ENCODE measurements at regions not wholly inside any gene's neighbourhood (a gene's known extent, or its start where the extent isn't known, plus 50 kb on each side); places are given as distances from the start of the nearest gene placed in this dataset.

DNA sequence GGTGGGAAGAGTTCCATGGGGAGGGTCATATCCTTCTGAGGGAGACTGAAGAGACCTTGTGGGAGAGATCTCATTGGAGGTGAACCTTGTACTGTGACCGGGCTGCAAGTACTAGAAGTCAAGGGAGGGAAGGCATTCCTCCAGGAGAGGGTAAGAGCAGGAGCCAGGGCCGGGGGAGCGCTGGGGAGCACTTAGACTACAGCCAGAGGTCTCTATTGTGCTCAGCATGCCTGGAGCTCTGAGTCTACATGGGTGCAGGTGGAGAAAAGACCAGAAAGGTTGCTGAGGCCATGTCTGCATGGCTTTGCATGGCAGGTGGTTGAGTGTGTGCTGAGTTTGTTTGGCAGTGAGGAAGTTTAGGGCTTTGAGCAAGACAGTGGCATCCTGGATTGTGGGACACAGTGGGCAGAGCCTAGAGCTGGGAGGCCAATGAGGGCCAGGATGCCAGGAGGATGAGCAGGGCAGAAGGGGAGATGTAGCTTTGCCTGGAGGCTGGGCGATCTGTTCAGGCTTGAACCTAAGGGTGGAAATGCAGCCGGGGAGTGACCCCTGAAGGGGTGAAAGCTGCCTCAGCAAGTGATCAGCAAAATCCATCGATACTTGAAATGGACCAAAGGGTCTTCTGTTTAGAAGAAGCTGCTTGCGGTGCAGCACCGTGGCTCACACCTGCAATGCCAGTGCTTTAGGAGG lies 317.4 kb upstream of the TNRC6C start:
- Histone ChIP-seq H3K9me3 (ENCODE audit: control insufficient read depth, insufficient read depth, low read depth, low read length) (no peaks in the 10 kb centered on the region), H3K27ac (ENCODE audit: low read depth, low read length) (no peak overlapping the region), H3K4me3 (ENCODE audit: low read depth, low read length) (no peak overlapping the region), H3K9ac (ENCODE audit: low read length) (no peak overlapping the region), H3K27me3 (ENCODE audit: control insufficient read depth, insufficient read depth, low read length) (peaks cover 12% of the 10 kb centered on the region; the same call in 1 of the 2 replicates), H3K36me3 (ENCODE audit: control insufficient read depth, insufficient read depth, low read length) (no peaks in the 10 kb centered on the region), H3K4me1 (ENCODE audit: control insufficient read depth, insufficient read depth, low read length) (peaks cover 17% of the 10 kb centered on the region)

DNA sequence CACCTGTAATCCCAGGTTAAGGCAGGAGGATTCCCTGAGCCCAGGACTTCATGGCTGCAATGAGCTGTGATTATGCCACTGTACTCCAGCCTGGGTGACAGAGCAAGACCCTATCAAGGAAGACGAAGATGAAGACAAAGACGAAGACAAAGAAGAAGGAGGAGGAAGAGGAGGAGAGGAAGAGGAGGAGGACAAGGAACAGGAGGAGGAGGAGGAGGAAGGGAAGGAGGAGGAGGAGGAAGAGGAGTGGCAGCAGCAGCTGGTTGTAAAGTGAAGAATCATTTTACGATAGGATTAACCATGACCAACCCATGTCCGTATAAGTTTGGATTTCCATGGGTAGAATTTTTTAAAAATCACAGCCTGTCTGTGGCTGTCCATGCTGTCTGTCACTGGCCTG lies 316.8 kb upstream of the TNRC6C start:
- Histone ChIP-seq H3K4me1 (ENCODE audit: control insufficient read depth, insufficient read depth, low read length) (peaks cover 17% of the 10 kb centered on the region), H3K4me3 (ENCODE audit: low read depth, low read length) (no peak overlapping the region), H3K27ac (ENCODE audit: low read depth, low read length) (no peak overlapping the region), H3K27me3 (ENCODE audit: control insufficient read depth, insufficient read depth, low read length) (peaks cover 12% of the 10 kb centered on the region; the same call in 1 of the 2 replicates), H3K9ac (ENCODE audit: low read length) (no peak overlapping the region), H3K36me3 (ENCODE audit: control insufficient read depth, insufficient read depth, low read length) (no peaks in the 10 kb centered on the region), H3K9me3 (ENCODE audit: control insufficient read depth, insufficient read depth, low read depth, low read length) (no peaks in the 10 kb centered on the region)

GRCh38 chr17:77644181-77645071 lies 314.1 kb upstream of the TNRC6C start:
- Histone ChIP-seq H3K4me3 (ENCODE audit: low read depth, low read length) (no peak overlapping the region), H3K27me3 (ENCODE audit: control insufficient read depth, insufficient read depth, low read length) (peaks cover 5% of the 10 kb centered on the region; the same call in 1 of the 2 replicates), H3K9ac (ENCODE audit: low read length) (no peak overlapping the region), H3K4me1 (ENCODE audit: control insufficient read depth, insufficient read depth, low read length) (peaks cover 17% of the 10 kb centered on the region), H3K27ac (ENCODE audit: low read depth, low read length) (no peak overlapping the region), H3K36me3 (ENCODE audit: control insufficient read depth, insufficient read depth, low read length) (no peaks in the 10 kb centered on the region), H3K9me3 (ENCODE audit: control insufficient read depth, insufficient read depth, low read depth, low read length) (no peaks in the 10 kb centered on the region)

- H3K9ac ChIP-seq (ENCODE audit: low read length), result no peak overlapping the region
- no peaks in the 10 kb centered on the region for H3K36me3 ChIP-seq (ENCODE audit: control insufficient read depth, insufficient read depth, low read length)
- H3K4me3 ChIP-seq (ENCODE audit: low read depth, low read length), result no peak overlapping the region
- H3K4me1 ChIP-seq (ENCODE audit: control insufficient read depth, insufficient read depth, low read length), result peaks cover 17% of the 10 kb centered on the region
- 0 out of 2 replicates have a peak, but pooled peaks cover 4% of the 10 kb centered on the region for H3K9me3 ChIP-seq (ENCODE audit: control insufficient read depth, insufficient read depth, low read depth, low read length)
- no peak overlapping the region for H3K27ac ChIP-seq (ENCODE audit: low read depth, low read length)
- H3K27me3 ChIP-seq (ENCODE audit: control insufficient read depth, insufficient read depth, low read length), result peaks cover 5% of the 10 kb centered on the region; the same call in 1 of the 2 replicates
These were observed 313.1 kb upstream of the TNRC6C start for GRCh38 chr17:77645072-77646045.

- Histone ChIP-seq H3K36me3 (ENCODE audit: control insufficient read depth, insufficient read depth, low read length) (no peaks in the 10 kb centered on the region), H3K27me3 (ENCODE audit: control insufficient read depth, insufficient read depth, low read length) (peaks cover 3% of the 10 kb centered on the region; the same call in 1 of the 2 replicates), H3K9ac (ENCODE audit: low read length) (no peak overlapping the region), H3K27ac (ENCODE audit: low read depth, low read length) (no peak overlapping the region), H3K4me1 (ENCODE audit: control insufficient read depth, insufficient read depth, low read length) (peaks cover 17% of the 10 kb centered on the region), H3K9me3 (ENCODE audit: control insufficient read depth, insufficient read depth, low read depth, low read length) (peaks cover 10% of the 10 kb centered on the region; the same call in 1 of the 2 replicates), H3K4me3 (ENCODE audit: low read depth, low read length) (no peak overlapping the region)
These were observed 312.5 kb upstream of the TNRC6C start for GRCh38 chr17:77646046-77646430.

DNA sequence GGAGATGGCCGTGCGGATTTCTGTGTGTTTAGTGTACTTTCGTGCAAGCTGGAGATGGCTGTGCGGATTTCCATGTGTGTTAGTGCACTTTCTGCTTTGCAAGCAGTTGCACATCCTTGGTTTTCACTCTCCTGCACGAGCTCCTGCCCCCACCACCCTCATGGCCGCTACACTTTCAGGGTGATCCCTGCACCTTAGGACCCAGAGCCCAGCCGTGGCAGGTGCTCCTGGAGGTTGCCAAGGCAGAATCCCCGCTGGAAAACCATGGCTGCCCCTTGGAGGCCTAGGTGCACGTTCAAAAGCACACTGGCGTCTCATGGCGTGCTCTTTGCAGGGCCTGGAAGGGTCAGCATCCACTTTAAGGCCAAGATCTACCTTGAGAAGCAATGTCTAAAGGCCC lies 311.0 kb upstream of the TNRC6C start:
- no peak overlapping the region for H3K9ac ChIP-seq (ENCODE audit: low read length)
- H3K27ac ChIP-seq (ENCODE audit: low read depth, low read length), result no peak overlapping the region
- no peak overlapping the region for H3K4me3 ChIP-seq (ENCODE audit: low read depth, low read length)
- H3K9me3 ChIP-seq (ENCODE audit: control insufficient read depth, insufficient read depth, low read depth, low read length), result peaks cover 12% of the 10 kb centered on the region; the same call in 1 of the 2 replicates
- peaks cover 17% of the 10 kb centered on the region for H3K4me1 ChIP-seq (ENCODE audit: control insufficient read depth, insufficient read depth, low read length)
- H3K27me3 ChIP-seq (ENCODE audit: control insufficient read depth, insufficient read depth, low read length), result no peaks in the 10 kb centered on the region
- H3K36me3 ChIP-seq (ENCODE audit: control insufficient read depth, insufficient read depth, low read length), result no peaks in the 10 kb centered on the region

DNA sequence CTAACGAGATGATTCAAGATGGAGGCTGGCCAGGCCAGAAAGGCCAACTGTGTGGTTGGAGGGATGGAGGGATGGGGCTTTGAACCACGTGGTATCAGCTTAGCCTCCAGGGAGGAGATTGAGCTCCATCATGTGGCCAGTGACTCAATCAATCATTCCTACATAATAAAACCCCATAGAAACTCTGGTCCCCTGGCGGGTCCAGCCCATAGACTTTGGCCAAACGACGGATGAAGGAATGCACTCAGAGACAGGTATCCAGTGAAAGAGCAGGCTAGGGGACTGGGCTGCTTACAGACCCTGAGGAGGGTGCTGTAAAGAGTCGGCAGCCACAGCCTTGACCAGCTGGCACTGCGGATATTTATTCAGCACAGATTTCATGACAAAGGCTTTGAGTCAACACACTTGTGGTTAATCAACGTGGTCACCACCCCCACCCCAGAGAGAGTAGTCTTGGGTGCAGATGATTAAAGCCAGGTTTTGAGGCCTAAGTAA lies 308.7 kb upstream of the TNRC6C start:
- no peaks in the 10 kb centered on the region for H3K27me3 ChIP-seq (ENCODE audit: control insufficient read depth, insufficient read depth, low read length)
- H3K9ac ChIP-seq (ENCODE audit: low read length), result no peak overlapping the region
- H3K27ac ChIP-seq (ENCODE audit: low read depth, low read length), result no peak overlapping the region
- H3K4me3 ChIP-seq (ENCODE audit: low read depth, low read length), result no peak overlapping the region
- H3K4me1 ChIP-seq (ENCODE audit: control insufficient read depth, insufficient read depth, low read length), result peaks cover 11% of the 10 kb centered on the region
- H3K36me3 ChIP-seq (ENCODE audit: control insufficient read depth, insufficient read depth, low read length), result no peaks in the 10 kb centered on the region
- H3K9me3 ChIP-seq (ENCODE audit: control insufficient read depth, insufficient read depth, low read depth, low read length), result peaks cover 12% of the 10 kb centered on the region; the same call in 1 of the 2 replicates

- Histone ChIP-seq H3K4me1 (ENCODE audit: control insufficient read depth, insufficient read depth, low read length) (0 out of 2 replicates have a peak, but pooled peaks cover 3% of the 10 kb centered on the region), H3K36me3 (ENCODE audit: control insufficient read depth, insufficient read depth, low read length) (no peaks in the 10 kb centered on the region), H3K27me3 (ENCODE audit: control insufficient read depth, insufficient read depth, low read length) (no peaks in the 10 kb centered on the region), H3K4me3 (ENCODE audit: low read depth, low read length) (no peak overlapping the region), H3K9ac (ENCODE audit: low read length) (no peak overlapping the region), H3K9me3 (ENCODE audit: control insufficient read depth, insufficient read depth, low read depth, low read length) (peaks cover 12% of the 10 kb centered on the region; the same call in 1 of the 2 replicates), H3K27ac (ENCODE audit: low read depth, low read length) (no peak overlapping the region)
These were observed 306.5 kb upstream of the TNRC6C start for GRCh38 chr17:77651988-77652387.

- H3K4me1 ChIP-seq (ENCODE audit: control insufficient read depth, insufficient read depth, low read length), result 0 out of 2 replicates have a peak, but pooled peaks cover 3% of the 10 kb centered on the region
- H3K9ac ChIP-seq (ENCODE audit: low read length), result no peak overlapping the region
- H3K27ac ChIP-seq (ENCODE audit: low read depth, low read length), result no peak overlapping the region
- peaks cover 21% of the 10 kb centered on the region for H3K9me3 ChIP-seq (ENCODE audit: control insufficient read depth, insufficient read depth, low read depth, low read length)
- no peaks in the 10 kb centered on the region for H3K27me3 ChIP-seq (ENCODE audit: control insufficient read depth, insufficient read depth, low read length)
- H3K36me3 ChIP-seq (ENCODE audit: control insufficient read depth, insufficient read depth, low read length), result no peaks in the 10 kb centered on the region
- no peak overlapping the region for H3K4me3 ChIP-seq (ENCODE audit: low read depth, low read length)
These were observed 304.2 kb upstream of the TNRC6C start for GRCh38 chr17:77654296-77654695.

DNA sequence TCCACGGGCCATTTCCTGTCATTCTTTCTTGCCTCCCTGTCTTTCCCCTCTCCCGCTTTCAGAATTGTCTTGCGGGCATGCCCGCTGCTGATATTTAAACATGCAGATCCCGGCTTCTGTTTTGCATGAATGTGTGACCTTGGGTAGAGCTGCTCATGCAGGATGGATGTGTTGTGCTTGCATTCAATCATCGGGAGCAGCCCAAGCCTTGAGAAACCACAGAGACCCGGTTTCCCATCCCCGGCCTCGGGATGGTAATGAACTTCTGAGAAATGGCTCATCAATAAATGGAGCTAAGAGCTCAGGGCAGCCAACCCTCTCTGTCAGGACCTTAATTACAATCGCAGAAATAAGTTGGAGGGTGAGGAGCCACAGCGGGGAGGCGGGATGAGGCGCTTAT lies 303.7 kb upstream of the TNRC6C start:
- H3K9me3 ChIP-seq (ENCODE audit: control insufficient read depth, insufficient read depth, low read depth, low read length), result peaks cover 18% of the 10 kb centered on the region
- H3K27ac ChIP-seq (ENCODE audit: low read depth, low read length), result no peak overlapping the region
- no peak overlapping the region for H3K4me3 ChIP-seq (ENCODE audit: low read depth, low read length)
- 0 out of 2 replicates have a peak, but pooled peaks cover 3% of the 10 kb centered on the region for H3K4me1 ChIP-seq (ENCODE audit: control insufficient read depth, insufficient read depth, low read length)
- H3K9ac ChIP-seq (ENCODE audit: low read length), result no peak overlapping the region
- H3K36me3 ChIP-seq (ENCODE audit: control insufficient read depth, insufficient read depth, low read length), result no peaks in the 10 kb centered on the region
- no peaks in the 10 kb centered on the region for H3K27me3 ChIP-seq (ENCODE audit: control insufficient read depth, insufficient read depth, low read length)
